ACHN (cell line): ENCODE measurements at regions not wholly inside any gene's neighbourhood (a gene's known extent, or its start where the extent isn't known, plus 50 kb on each side); places are given as distances from the start of the nearest gene placed in this dataset.

Experiments
- DNase-seq: peaks from one replicate; pipeline ENCODE4 v3.0.0-alpha.2; 2015
- in situ Hi-C: cut with HindIII; loops from 2 replicates; pipeline ENCODE4 v1.10.0; 2017; ENCODE audit warnings: low sequenced_read_pairs, low pct_ligation_motif_present, low pct_unique_long_range_greater_than_20kb

DNA sequence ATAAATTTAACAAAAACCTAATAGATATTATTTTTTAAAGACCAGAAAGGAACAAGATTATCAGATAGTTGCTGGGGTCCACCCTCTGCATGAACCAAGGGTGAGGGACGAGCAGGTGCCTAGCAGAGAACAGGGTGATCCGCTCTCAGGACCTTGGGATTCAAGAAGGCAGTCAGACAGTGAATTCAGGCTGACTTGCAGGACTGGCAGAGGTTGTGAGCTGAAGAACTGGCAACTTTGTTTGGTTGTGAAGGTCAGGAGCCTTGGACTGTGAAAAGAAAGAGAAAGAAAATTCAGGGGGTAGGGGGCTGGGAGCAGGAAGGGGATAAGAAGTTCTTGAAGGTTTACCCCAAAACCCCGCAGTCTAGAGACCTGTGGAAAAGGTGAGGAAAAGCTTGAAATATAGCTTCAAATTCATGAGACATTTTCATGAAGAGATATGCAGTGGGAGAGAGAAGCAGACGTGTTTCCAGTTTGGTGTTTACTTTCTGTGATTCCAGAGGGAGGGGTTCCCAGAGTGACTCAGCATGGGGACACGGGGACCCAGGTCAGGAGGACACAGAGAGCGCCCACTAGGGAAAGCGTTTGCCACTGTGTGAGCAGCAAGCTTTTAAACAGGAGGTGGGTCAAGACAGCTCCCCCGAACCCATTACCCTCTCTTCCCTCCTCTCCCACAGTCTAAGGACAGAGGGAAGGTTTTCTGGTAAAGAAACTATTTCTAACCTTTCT, 217.2 kb upstream of the UMPS start:
- DNase-seq: no peak
- in situ Hi-C loops: no loop called here

DNA sequence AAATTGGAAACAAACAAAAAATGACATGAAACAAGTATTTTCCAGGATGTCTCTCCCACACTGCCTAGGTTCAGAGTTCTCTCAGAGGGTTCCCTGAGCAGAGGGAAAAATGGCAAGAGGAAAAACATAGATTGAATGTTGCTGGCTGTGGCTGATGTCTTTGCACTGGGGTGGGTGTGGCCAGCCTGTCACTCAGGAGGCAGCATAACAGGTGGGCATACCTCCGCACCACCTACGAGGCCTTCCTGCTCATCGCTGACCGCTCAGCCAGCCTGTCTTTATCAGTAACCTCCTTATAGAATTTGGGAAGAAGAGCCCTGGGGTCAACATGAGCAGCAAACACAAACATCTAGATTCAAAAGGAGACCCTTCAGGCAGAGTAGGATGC, 216.6 kb upstream of the UMPS start:
- in situ Hi-C loops: no loop called here

DNA sequence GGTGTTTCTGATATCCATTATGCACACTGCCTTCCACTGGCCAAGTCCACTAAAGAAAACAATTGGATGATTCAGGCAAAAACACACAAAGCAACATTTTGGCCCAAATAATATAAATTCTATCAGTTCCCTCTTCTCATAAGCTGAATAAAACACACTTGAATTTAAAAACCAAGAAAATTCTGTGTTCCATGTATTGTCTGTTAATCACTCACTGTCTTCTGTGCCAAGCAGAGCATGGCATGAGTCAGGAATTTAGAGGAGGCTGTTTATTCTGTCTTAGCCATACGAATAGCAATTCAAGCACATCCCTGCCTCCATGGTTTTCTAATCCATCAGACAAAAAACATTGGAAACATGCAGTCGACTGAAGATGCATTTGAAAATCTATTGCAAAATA, 215.6 kb upstream of the UMPS start:
- in situ Hi-C loops: no loop called here
- DNase-seq: peak; percentile 48

More for the DNA sequence above, 216.6 kb upstream of the UMPS start:
- DNase-seq: no peak

DNA sequence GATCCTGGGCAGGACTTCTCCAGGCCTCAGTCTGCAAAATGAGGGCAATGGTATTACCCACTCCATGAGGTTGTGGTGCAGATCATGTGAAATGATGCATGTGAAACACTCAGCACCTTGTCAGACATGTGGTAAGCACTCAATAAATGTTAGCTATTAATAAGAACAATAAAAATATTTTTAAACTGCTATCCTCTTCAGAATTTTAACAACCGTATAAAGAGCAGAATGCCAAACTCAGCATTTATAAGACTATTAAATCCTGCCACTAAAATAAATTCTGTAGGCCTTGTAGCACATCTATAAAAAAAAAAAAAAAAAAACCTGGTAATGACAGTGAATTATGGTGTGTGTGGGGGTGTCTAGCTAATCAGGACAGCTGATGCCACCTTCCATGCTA, 213.9 kb upstream of the UMPS start:
- in situ Hi-C loops: no loop called here

DNA sequence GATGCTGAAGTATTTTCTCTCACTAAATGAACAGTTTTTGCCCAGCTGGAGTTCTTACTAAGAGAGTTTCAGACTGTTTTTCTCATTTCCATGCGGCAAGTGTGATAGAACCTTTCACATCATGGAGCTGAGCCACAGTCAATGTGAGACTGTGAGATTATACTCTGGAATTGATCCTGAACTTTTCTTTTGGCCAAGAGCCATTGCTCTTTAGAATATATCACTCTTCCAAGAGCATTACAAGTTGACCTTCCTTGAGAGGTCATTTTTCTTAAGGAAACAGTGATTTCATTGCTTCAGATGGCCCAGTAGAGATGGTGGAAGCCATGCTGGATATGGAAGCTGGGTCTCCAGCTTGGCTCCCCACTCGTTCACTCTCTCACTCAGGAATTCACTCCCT, 212.9 kb upstream of the UMPS start:
- no peak for DNase-seq
- in situ Hi-C loops: no loop called here

More for the DNA sequence above, 213.9 kb upstream of the UMPS start:
- DNase-seq: no peak

DNA sequence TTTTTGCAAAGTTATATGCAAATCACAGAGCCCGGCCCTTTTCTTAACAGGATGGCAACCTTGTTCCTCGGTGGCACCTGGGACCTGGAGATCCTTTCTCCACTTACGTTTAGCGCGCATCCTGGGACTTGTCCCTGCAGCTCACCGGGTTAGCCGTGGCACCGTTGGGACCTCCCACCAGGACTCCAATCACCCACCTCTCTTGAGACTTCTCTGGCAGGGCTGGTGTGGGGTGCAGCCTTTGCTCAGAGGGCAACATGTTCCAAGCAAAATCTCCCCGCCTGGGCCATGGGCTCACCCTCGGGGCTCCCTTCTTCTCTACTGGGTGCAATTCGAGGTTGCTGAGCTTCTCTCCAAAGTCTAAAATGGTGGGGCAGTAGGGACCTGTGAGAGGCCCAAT, 211.9 kb upstream of the UMPS start:
- in situ Hi-C loops: no loop called here
- DNase-seq: no peak

DNA sequence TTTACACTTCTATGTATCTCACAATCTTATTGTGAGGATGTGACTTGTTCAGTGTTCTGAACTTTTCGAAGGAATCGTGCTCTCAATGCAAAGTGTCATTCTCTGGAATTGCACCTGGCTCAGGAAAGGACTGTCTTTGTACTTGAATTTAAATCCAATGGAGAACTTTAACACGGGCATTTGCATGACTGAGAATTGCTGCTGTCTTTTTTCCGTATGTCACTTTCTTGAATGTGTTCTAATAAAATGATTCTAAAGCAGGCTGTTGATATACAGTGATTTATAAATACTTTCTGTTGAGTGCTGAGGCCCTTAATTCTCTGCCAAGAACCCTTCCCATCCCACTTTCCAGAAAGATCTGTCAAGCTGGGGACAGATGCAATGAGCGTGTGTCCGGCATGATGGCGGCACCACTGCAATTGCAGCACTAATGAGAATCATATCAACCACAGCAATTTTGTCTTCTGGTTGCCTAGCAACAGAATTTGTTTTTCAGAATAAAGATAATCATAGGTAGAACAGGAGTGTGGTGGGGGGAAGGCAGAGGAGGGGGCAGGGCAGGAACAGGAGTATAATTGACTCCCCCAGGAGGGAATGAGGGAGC, 210.6 kb upstream of the UMPS start:
- no peak for DNase-seq
- in situ Hi-C loops: no loop called here

DNA sequence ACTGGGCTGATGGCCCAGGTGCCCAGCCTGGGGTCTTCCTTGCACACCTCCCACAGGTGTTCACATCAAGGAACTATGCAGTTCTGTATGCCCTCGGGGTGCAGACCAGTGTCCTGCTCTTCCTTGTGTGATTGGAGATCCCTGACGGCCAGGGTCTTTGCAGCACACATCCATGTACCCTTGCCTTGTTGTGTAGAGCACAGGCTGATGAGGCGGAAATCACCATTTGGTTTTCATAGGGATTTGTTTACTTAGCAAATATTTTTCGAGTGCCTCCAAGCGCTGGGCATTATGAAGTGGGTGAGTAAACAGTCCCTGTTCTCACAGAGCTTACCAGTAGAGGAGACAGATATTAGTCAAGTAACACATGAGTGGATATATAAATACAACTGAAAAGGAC, 209.3 kb upstream of the UMPS start:
- DNase-seq: no peak
- in situ Hi-C loops: no loop called here

DNA sequence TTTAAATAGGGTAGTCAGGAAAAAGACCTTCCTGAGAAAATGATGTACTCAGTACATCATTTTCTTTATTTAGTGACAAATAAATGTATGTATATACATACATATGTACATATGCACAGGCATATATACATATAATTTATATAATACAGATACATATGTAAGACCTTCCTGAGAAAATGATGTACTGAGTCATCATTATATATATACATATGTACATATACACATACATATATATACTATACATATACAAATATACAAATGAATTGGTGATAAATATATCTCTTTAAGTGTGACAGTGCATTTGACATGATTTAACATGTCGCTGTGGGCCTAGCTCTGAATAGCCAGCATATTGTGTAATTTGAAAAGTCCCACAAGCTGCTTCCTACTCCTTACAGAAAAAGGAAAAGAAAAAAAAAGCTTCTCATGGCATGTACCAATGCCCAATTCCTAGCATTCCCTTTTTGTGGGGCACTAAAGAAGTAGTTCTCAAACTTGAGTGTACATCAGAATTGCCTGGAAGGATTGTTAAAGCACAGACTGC, 208.1 kb upstream of the UMPS start:
- DNase-seq: no peak
- in situ Hi-C loops: no loop called here

DNA sequence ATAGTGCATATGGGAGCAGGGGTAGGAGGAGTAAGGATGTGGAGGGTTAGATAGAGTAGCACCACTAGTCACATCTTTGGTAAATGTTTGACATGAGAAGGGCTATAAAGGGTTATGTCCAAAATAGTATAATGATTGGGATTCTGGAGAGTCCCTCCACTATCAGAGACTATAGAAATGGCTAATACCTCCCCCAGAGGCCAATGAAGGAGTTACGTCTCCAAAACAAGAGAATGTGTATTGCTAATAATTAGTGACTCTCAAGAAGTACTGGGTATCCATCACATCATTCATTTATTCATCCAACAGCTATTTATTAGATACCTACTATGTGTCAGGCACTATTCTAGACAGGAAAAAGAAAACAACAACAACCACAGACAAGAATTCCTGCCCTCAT, 203.7 kb upstream of the UMPS start:
- in situ Hi-C loops: no loop called here

DNA sequence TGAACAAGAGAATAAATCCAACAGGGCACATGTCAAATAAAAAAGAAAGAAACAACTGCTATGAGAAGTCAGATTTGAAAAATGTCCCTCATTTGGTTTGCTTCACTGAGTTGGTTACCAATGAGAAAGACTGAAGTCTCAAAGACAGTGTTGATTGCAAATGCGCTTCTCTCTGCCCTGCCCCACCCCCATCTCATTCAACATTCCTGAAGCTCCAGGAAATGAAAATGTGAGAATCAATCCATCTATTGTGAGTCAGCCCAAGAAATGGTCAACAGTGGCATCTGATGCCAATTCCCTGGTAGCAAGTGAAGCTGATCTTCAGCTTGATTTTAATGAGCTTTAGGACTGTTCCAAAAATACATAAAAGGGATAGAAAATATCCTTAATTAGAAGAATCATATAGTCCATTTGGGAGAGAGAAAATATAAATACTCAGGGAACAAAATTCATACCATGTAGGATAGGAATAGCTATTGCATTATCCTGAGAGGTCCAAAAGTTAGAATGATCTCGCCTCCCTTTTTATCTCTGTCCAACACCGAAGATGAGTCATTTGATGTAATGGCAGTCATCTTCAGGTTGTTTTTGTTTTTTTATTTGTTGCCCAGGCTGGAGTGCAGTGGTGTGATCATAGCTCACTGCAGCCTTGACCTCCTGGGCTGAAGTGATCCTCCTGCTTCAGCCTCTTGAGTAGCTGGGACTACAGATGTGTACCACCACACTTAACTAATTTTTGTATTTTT, 200.3 kb upstream of the UMPS start:
- DNase-seq: no peak
- in situ Hi-C loops: no loop called here

More for the DNA sequence above, 203.7 kb upstream of the UMPS start:
- DNase-seq: no peak

DNA sequence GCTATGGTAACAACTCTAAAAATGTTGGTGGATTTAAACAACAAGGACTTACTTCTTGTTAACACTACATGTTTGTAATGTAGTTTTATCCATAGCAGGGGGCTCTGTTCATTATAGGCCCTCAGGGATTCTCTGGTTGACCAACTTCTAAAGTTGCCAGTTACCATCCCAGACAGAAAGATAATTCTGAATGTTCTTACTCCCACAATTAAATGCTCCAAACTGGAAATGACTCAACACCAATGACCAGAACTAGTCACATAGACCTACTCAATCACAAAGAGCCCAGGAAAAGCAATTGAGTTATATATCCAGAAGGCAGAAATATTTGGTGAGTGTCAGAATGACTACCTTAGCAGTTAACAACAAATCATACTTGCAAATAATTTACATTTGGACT, 199.3 kb upstream of the UMPS start:
- in situ Hi-C loops: no loop called here
- no peak for DNase-seq

DNA sequence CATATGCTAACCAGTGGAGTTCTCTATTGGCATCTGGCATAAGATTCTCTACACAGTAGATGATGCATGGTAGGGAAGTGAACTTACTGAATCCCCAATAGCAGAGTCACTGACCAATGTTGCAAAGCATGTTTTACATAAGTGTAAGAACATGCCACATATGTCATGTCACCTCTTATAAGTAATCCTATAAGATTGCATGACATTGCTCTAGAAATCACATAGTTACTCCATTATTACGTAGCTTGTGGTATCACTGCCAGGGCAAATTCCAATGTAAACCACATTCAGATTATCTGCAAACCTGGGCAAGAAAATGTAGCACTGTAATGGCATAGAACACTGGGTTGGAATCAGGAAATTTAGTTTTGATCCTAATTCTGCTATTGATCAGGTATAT, 198.2 kb upstream of the UMPS start:
- in situ Hi-C loops: no loop called here
- DNase-seq: no peak

DNA sequence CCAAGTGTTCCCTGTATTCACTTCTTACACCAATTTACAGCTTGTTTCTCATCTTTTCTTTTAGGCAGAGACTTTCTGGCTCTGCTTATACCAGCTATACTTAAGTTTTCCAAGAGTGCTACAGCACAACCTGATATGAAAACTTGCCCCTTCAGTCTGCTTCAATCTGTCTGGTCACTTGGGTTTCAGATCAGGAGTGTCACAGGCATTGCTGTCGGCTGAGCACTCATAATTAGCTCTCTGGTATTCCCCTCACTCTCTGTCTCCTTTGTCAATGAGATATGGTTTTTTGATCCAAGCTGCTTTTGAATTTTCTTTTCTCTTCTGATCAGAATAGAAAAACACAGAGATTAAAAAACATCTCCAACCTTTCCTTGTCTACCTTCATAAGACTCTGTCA, 194.9 kb upstream of the UMPS start:
- in situ Hi-C loops: no loop called here
- DNase-seq: no peak

DNA sequence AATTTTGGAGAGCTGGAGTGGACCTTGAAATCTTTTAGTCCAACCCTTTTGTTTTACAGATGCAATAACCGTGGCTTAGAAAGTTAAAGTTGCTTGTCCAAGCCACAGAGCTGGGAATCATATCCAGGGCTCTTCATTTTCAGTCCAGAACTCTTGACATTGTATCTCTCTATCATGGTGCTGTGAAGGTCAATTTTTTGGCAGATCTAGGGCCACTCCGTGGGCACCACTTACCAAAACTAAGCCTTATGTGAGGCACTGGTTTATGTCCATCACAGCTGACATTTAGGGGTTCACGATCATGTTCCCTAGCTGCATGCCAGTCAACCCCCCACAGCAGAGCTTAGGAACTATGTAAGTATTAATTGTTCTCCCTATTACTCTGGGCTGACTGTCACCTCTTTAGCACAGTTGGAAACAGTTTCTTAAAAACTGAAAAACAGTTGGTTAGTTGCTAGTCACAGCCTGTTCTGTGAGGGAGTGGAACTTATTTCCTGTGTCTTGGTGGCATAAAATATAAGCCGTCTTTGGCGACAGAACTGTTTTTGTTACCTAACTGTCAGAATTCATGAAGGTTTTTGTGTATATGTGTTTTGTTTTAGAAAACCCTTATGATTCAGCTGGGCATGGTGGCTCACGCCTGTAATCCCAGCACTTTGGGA, 189.6 kb upstream of the UMPS start:
- DNase-seq: no peak
- in situ Hi-C loops: no loop called here

DNA sequence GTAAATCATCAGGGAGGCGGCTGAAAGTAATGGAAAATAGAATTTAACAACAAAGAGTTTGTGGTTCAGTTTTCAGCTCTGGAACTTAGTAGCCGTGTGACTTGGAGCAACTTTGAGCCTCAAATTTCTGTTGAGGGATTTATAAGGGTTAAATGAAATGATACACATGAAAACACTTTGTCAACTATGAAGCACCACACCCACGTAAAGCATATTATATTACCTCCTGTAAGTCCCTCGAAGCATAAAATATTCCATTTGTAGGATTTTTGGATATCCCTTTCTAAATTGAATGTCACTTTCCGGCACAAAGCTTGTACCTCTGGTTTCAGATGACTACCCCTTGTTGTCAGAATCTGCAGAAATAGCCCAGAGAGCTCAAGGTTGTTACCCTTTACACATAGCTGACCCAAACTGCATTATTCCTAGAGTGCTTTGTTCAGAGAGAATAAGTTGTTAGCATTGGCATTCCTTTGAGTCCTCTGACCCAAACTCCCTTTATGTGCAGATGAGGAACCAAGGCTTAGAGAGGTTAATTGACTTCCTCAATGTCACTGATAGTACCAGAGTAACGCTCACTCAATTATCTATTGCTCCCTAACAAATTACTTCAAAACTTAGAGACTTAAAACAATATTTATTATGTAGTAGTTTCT, 187.9 kb upstream of the UMPS start:
- DNase-seq: no peak
- in situ Hi-C loops: no loop called here

DNA sequence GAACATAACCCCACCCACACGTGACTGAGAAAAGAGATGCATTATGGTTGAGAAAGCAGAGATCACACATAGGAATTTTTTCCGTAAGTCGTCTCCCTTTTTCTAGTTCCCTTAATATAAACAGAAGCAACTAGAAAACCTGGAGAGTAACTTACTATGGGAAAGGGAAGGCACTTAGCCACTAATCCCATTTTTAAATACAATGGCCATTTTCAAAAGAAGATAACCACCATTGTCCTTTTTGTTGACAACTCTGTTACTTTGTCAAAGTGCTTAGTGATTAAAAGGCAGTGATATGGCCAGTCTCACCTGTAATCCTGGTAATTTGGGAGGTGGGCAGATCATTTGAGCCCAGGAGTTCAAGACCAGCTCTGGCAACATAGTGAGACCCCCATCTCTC, 184.4 kb upstream of the UMPS start:
- no peak for DNase-seq
- in situ Hi-C loops: no loop called here

DNA sequence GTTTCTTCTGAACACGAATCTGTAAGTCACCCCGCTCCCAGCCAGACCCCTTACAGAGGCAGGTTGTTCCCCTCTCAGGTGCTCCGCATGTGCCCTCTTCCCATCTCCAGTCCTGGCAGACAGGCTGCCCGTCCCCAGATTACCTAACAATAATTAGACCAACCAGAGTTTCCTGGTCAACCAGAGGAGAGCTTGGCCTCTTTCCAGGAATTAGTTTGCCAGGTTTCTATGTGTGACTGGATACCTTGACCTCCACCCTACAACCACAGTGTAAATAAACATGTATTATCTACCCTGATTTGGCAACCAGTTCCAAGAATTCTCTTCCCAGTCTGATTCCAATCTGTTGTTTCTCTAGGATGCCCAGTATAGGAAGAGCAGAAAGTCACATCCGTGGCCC, 178.0 kb upstream of the UMPS start:
- in situ Hi-C loops: no loop called here

DNA sequence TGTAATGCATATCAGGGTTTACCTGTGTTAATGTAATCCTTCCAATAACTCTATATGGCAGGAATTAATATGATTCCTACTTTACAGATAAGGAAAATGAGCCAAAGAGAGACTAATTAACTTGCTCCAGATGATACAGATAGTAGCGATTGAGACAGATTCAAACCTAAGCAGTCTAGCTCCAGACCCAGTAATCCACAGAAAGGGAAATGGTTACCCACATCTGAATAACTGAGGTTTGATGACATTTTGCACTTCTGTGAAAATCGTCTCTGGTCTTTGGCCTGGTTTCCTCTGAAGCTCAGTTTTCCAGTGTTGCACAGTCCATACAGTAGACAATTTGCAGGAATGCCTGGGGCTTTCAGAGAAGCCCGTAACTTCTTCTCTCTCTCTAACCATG, 177.1 kb upstream of the UMPS start:
- in situ Hi-C loops: no loop called here
- no peak for DNase-seq

More for the DNA sequence above, 178.0 kb upstream of the UMPS start:
- DNase-seq: peak; percentile 23
